ENCODE measurements at regions not wholly inside any gene's neighbourhood (a gene's known extent, or its start where the extent isn't known, plus 50 kb on each side); places are given as distances from the start of the nearest gene placed in this dataset.

GRCh38 chr11:70910835-70911234 lies 341.5 kb downstream of the SHANK2 start:
- no peaks in the 10 kb centered on the region for H3K27me3 ChIP-seq
- H3K27ac Mint-ChIP-seq: no peak overlapping the region
- H3K36me3 ChIP-seq: no peaks in the 10 kb centered on the region
- H3K36me3 Mint-ChIP-seq: no peaks in the 10 kb centered on the region
- no peaks in the 10 kb centered on the region for H4K20me1 ChIP-seq (ENCODE audit: low read depth)
- H3K4me3 Mint-ChIP-seq: no peak overlapping the region
- no peak overlapping the region for H3K4me3 ChIP-seq
- H2AFZ ChIP-seq (replicated peaks): no peak overlapping the region
- no peak overlapping the region for H3K4me2 ChIP-seq
- TF ChIP-seq EZH2phosphoT487 (IDR thresholded peaks at IDR 0.05): no peak
- TF ChIP-seq EZH2 (IDR thresholded peaks at IDR 0.05): no peak
- TF ChIP-seq CTCF (IDR thresholded peaks at IDR 0.05): no peak
- peaks cover 15% of the 10 kb centered on the region for H3K4me1 Mint-ChIP-seq
- no peaks in the 10 kb centered on the region for H3K9me3 Mint-ChIP-seq
- DNase-seq (ENCODE audit: low spot score): no peak
- H3K27ac ChIP-seq: no peak overlapping the region
- H3K27me3 Mint-ChIP-seq (ENCODE audit: insufficient read depth, low read depth): peaks cover 6% of the 10 kb centered on the region
- no peak overlapping the region for H3K9ac ChIP-seq
- H3K79me2 ChIP-seq (ENCODE audit: low read depth): no peaks in the 10 kb centered on the region
- peaks cover 45% of the 10 kb centered on the region for H3K4me1 ChIP-seq
- no peaks in the 10 kb centered on the region for H3K9me3 ChIP-seq (ENCODE audit: low read depth)
- peaks cover 38% of the 10 kb centered on the region for H3F3A ChIP-seq (ENCODE audit: low read depth)

GRCh38 chr11:70912226-70912840 lies 340.0 kb downstream of the SHANK2 start:
- TF ChIP-seq CTCF (IDR thresholded peaks at IDR 0.05): no peak
- TF ChIP-seq EZH2 (IDR thresholded peaks at IDR 0.05): no peak
- TF ChIP-seq EZH2phosphoT487 (IDR thresholded peaks at IDR 0.05): no peak
- Histone ChIP-seq H3K27ac (no peak overlapping the region), H2AFZ (replicated peaks) (no peak overlapping the region), H4K20me1 (ENCODE audit: low read depth) (no peaks in the 10 kb centered on the region), H3K36me3 (no peaks in the 10 kb centered on the region), H3K9ac (no peak overlapping the region), H3F3A (ENCODE audit: low read depth) (peaks cover 32% of the 10 kb centered on the region), H3K79me2 (ENCODE audit: low read depth) (no peaks in the 10 kb centered on the region), H3K4me2 (no peak overlapping the region), H3K9me3 (ENCODE audit: low read depth) (no peaks in the 10 kb centered on the region), H3K4me1 (peaks cover 34% of the 10 kb centered on the region), H3K4me3 (no peak overlapping the region), H3K27me3 (no peaks in the 10 kb centered on the region)
- Mint-ChIP-seq H3K36me3 (no peaks in the 10 kb centered on the region), H3K27ac (no peak overlapping the region), H3K4me3 (no peak overlapping the region), H3K27me3 (ENCODE audit: insufficient read depth, low read depth) (peaks cover 6% of the 10 kb centered on the region), H3K4me1 (peaks cover 12% of the 10 kb centered on the region), H3K9me3 (no peaks in the 10 kb centered on the region)
- DNase-seq (ENCODE audit: low spot score): no peak

GRCh38 chr11:70913715-70914231 lies 338.6 kb downstream of the SHANK2 start:
- Histone ChIP-seq H3K36me3 (no peaks in the 10 kb centered on the region), H3K9ac (no peak overlapping the region), H2AFZ (replicated peaks) (peak overlapping the region; percentile 80), H3K9me3 (ENCODE audit: low read depth) (no peaks in the 10 kb centered on the region), H3F3A (ENCODE audit: low read depth) (peaks cover 32% of the 10 kb centered on the region), H4K20me1 (ENCODE audit: low read depth) (no peaks in the 10 kb centered on the region), H3K27me3 (no peaks in the 10 kb centered on the region), H3K4me1 (peaks cover 34% of the 10 kb centered on the region), H3K4me3 (peak overlapping the region; percentile 40), H3K79me2 (ENCODE audit: low read depth) (no peaks in the 10 kb centered on the region), H3K4me2 (peak overlapping the region; percentile 76), H3K27ac (peak overlapping the region; percentile 56)
- Mint-ChIP-seq H3K4me1 (peaks cover 12% of the 10 kb centered on the region), H3K36me3 (no peaks in the 10 kb centered on the region), H3K9me3 (no peaks in the 10 kb centered on the region), H3K27me3 (ENCODE audit: insufficient read depth, low read depth) (peaks cover 7% of the 10 kb centered on the region), H3K4me3 (peak overlapping the region; percentile 58), H3K27ac (no peak overlapping the region)
- peak; percentile 78 for DNase-seq (ENCODE audit: low spot score)
- TF ChIP-seq EZH2phosphoT487 (IDR thresholded peaks at IDR 0.05) (no peak), EZH2 (IDR thresholded peaks at IDR 0.05) (no peak), CTCF (IDR thresholded peaks at IDR 0.05) (no peak)

Data from neural progenitor cell (in vitro differentiated cells).